GM23338 (cell line): ENCODE measurements at regions not wholly inside any gene's neighbourhood (a gene's known extent, or its start where the extent isn't known, plus 50 kb on each side); places are given as distances from the start of the nearest gene placed in this dataset.

Source experiments
- CREB1 ChIP-seq: fragments of 250-450 bp; sonication (Bioruptor Pico); IDR thresholded peaks from 2 replicates; pipeline ENCODE4 v1.5.0; 2020; ENCODE audit warnings: low read depth, mild to moderate bottlenecking, moderate library complexity
- JUNB ChIP-seq: IDR thresholded peaks from one replicate; pipeline ENCODE4 v1.6.1; 2016; ENCODE audit warnings: antibody characterized with exemption; ENCODE audit not compliant: unreplicated experiment
- POLR2AphosphoS5 ChIP-seq: IDR thresholded peaks from 2 replicates; pipeline ENCODE4 v1.6.1; 2016; ENCODE audit warnings: antibody characterized with exemption, low read depth
- ZNF114 ChIP-seq: fragments of 250-450 bp; sonication (Bioruptor Pico); IDR thresholded peaks from 2 replicates; pipeline ENCODE4 v1.5.0; 2020; ENCODE audit warnings: mild to moderate bottlenecking, moderate library complexity
- TF ChIP-seq, protein P1 (sequence below): fragments of 250-450 bp; sonication (Bioruptor Pico); IDR thresholded peaks from 2 replicates; pipeline ENCODE4 v1.5.0; 2020; ENCODE audit warnings: mild to moderate bottlenecking, moderate library complexity
- TF ChIP-seq, protein P2 (sequence below): IDR thresholded peaks from 2 replicates; pipeline ENCODE4 v1.6.1; 2016; ENCODE audit warnings: antibody characterized with exemption
- TF ChIP-seq, protein P3 (sequence below): IDR thresholded peaks from one replicate; pipeline ENCODE4 v1.6.1; 2018; ENCODE audit warnings: antibody characterized with exemption; ENCODE audit not compliant: unreplicated experiment

DNA sequence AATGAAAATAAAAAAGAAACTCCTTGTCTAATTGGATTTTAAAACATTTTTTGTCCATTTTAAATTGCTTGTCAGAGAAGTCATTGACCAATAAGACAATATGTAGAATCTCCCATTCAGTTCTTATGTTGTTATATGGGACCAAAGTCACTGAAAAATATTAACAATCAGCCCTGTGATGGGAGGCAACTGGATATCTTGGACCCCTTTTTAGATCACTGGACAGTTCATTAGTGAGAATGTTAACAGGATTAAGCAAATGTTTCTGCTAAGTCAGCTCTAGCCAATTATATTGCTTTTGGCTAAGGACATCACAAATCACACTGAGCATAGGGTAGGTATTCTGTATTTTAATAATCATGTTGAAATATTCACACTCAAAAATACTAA, 609.1 kb upstream of the USP24 start (continued):
- TF ChIP-seq, protein P1, sequence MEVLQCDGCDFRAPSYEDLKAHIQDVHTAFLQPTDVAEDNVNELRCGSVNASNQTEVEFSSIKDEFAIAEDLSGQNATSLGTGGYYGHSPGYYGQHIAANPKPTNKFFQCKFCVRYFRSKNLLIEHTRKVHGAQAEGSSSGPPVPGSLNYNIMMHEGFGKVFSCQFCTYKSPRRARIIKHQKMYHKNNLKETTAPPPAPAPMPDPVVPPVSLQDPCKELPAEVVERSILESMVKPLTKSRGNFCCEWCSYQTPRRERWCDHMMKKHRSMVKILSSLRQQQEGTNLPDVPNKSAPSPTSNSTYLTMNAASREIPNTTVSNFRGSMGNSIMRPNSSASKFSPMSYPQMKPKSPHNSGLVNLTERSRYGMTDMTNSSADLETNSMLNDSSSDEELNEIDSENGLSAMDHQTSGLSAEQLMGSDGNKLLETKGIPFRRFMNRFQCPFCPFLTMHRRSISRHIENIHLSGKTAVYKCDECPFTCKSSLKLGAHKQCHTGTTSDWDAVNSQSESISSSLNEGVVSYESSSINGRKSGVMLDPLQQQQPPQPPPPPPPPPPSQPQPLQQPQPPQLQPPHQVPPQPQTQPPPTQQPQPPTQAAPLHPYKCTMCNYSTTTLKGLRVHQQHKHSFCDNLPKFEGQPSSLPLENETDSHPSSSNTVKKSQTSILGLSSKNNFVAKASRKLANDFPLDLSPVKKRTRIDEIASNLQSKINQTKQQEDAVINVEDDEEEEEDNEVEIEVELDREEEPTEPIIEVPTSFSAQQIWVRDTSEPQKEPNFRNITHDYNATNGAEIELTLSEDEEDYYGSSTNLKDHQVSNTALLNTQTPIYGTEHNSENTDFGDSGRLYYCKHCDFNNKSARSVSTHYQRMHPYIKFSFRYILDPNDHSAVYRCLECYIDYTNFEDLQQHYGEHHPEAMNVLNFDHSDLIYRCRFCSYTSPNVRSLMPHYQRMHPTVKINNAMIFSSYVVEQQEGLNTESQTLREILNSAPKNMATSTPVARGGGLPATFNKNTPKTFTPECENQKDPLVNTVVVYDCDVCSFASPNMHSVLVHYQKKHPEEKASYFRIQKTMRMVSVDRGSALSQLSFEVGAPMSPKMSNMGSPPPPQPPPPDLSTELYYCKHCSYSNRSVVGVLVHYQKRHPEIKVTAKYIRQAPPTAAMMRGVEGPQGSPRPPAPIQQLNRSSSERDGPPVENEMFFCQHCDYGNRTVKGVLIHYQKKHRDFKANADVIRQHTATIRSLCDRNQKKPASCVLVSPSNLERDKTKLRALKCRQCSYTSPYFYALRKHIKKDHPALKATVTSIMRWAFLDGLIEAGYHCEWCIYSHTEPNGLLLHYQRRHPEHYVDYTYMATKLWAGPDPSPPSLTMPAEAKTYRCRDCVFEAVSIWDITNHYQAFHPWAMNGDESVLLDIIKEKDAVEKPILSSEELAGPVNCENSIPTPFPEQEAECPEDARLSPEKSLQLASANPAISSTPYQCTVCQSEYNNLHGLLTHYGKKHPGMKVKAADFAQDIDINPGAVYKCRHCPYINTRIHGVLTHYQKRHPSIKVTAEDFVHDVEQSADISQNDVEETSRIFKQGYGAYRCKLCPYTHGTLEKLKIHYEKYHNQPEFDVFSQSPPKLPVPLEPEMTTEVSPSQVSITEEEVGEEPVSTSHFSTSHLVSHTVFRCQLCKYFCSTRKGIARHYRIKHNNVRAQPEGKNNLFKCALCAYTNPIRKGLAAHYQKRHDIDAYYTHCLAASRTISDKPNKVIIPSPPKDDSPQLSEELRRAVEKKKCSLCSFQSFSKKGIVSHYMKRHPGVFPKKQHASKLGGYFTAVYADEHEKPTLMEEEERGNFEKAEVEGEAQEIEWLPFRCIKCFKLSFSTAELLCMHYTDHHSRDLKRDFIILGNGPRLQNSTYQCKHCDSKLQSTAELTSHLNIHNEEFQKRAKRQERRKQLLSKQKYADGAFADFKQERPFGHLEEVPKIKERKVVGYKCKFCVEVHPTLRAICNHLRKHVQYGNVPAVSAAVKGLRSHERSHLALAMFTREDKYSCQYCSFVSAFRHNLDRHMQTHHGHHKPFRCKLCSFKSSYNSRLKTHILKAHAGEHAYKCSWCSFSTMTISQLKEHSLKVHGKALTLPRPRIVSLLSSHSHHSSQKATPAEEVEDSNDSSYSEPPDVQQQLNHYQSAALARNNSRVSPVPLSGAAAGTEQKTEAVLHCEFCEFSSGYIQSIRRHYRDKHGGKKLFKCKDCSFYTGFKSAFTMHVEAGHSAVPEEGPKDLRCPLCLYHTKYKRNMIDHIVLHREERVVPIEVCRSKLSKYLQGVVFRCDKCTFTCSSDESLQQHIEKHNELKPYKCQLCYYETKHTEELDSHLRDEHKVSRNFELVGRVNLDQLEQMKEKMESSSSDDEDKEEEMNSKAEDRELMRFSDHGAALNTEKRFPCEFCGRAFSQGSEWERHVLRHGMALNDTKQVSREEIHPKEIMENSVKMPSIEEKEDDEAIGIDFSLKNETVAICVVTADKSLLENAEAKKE (CRISPR knock-in tag): no peak
- TF ChIP-seq, protein P2, sequence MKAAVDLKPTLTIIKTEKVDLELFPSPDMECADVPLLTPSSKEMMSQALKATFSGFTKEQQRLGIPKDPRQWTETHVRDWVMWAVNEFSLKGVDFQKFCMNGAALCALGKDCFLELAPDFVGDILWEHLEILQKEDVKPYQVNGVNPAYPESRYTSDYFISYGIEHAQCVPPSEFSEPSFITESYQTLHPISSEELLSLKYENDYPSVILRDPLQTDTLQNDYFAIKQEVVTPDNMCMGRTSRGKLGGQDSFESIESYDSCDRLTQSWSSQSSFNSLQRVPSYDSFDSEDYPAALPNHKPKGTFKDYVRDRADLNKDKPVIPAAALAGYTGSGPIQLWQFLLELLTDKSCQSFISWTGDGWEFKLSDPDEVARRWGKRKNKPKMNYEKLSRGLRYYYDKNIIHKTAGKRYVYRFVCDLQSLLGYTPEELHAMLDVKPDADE: no peak
- TF ChIP-seq CREB1 (CRISPR knock-in tag) (no peak), ZNF114 (CRISPR knock-in tag) (no peak), POLR2AphosphoS5 (no peak), JUNB (no peak)
- TF ChIP-seq, protein P3, sequence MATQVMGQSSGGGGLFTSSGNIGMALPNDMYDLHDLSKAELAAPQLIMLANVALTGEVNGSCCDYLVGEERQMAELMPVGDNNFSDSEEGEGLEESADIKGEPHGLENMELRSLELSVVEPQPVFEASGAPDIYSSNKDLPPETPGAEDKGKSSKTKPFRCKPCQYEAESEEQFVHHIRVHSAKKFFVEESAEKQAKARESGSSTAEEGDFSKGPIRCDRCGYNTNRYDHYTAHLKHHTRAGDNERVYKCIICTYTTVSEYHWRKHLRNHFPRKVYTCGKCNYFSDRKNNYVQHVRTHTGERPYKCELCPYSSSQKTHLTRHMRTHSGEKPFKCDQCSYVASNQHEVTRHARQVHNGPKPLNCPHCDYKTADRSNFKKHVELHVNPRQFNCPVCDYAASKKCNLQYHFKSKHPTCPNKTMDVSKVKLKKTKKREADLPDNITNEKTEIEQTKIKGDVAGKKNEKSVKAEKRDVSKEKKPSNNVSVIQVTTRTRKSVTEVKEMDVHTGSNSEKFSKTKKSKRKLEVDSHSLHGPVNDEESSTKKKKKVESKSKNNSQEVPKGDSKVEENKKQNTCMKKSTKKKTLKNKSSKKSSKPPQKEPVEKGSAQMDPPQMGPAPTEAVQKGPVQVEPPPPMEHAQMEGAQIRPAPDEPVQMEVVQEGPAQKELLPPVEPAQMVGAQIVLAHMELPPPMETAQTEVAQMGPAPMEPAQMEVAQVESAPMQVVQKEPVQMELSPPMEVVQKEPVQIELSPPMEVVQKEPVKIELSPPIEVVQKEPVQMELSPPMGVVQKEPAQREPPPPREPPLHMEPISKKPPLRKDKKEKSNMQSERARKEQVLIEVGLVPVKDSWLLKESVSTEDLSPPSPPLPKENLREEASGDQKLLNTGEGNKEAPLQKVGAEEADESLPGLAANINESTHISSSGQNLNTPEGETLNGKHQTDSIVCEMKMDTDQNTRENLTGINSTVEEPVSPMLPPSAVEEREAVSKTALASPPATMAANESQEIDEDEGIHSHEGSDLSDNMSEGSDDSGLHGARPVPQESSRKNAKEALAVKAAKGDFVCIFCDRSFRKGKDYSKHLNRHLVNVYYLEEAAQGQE: no peak
